Activated CD4-positive, CD25-positive, alpha-beta regulatory T cell treated with anti-CD3 and anti-CD28 coated beads, Interleukin-2, amount 50 U/mL, for 16 hours (primary cell): ENCODE measurements at regions not wholly inside any gene's neighbourhood (a gene's known extent, or its start where the extent isn't known, plus 50 kb on each side); places are given as distances from the start of the nearest gene placed in this dataset.
"Not testable (repeated sequence)": the region's sequence is repeated elsewhere in the genome, so short reads cannot be mapped to it uniquely, and the experiment has no call there.

Experiments
- DNase-seq: peaks from one replicate; pipeline ENCODE4 v3.0.0-alpha.2; 2020; ENCODE audit warnings: low read depth, low spot score

DNA sequence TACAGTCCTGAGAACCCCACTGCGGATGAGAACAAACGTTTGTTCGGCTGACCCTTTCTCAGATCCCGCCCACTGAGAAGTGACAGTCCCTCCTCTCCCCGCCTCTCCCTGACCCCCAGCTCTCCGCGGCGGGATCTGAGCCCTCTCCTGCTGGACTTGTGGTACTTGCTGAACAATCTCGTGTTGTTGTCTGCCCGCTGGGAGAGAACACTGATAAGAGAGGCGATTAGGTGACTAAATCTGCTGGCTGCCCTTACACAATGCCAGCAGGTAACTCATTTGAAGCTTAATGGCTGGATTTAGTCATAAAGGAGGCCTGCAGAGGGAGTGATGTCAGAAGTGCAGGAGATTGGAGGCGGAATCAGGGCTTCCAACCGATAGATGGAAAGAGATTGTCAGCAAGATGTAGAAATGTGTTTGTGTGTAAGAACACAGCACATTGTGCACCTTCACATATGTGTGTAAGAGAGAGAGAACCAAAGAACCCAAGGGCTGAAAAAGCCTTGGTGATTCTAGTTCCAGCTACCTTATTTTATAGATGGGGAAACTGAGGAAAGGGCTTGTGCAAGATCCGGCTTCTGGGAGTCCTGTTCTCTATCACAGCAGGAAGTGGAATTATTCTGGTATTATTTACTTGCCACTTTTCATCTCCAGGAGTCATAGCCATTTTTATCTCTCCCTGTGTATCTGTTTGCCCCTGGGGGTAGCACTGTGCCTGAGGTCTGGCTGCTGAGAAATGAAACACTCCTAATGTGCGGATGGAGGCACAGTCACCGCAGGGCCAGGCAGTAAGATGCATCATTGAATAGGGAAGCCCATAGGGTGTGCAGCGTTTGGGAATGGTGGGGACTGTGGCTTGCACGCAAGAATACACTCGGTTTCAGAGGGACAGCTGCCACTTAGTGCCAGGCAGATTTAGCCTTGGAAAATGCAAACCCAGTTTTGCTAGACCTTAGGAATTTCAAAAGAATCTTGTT lies 203.7 kb upstream of the MSX2 start:
- DNase-seq, result no peak

DNA sequence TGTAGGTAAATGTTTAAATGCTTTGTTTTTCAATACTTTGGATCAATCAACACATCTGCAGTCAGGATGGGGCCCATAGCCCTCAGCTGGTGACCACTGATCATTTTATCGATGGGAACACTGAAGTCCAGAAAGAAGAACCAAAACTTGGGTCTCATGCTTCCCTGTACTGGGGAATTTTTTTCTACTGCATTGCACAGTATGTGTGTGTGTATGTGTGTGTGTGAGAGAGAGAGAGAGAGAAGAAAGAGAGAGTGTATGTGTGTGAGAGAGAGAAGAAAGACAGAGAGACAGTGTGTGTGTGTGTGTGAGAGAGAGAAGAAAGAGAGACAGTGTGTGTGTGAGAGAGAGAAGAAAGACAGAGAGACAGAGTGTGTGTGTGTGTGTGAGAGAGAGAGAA lies 202.9 kb upstream of the MSX2 start:
- DNase-seq, result no peak

DNA sequence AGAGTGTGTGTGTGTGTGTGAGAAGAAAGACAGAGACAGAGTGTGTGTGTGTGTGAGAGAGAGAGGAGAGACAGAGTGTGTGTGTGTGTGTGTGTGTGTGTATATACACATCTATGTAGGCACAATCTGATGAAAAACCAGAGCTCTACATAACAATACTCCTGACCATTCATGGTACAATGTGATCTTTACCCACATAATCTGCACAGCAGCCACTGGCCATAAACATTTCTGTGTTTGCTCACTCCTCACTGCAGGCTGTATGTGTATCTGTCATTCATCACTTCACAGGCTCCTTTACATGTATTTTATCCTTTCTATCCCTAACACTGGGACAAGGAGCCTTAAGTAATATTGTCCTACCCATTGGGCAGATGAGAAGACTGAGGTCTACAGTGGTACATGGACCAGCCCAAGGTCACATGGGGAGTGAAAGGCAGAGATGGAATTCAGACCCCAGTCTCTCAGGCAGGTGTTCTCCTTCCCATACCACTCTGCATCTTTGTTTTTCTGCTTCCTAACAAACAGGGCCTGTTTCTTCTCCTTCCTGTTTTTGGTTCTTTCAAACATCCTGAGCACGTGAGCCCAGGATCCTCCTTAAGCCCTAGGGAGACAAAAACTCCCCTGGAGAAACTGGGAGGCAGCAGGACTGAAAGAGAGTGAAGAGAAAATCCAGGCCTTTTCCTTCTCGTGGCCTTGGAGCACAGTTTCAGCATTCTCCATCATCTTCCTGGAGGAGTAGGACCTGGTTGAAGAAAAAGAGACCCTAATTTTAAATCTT lies 201.7 kb upstream of the MSX2 start:
- no peak for DNase-seq

DNA sequence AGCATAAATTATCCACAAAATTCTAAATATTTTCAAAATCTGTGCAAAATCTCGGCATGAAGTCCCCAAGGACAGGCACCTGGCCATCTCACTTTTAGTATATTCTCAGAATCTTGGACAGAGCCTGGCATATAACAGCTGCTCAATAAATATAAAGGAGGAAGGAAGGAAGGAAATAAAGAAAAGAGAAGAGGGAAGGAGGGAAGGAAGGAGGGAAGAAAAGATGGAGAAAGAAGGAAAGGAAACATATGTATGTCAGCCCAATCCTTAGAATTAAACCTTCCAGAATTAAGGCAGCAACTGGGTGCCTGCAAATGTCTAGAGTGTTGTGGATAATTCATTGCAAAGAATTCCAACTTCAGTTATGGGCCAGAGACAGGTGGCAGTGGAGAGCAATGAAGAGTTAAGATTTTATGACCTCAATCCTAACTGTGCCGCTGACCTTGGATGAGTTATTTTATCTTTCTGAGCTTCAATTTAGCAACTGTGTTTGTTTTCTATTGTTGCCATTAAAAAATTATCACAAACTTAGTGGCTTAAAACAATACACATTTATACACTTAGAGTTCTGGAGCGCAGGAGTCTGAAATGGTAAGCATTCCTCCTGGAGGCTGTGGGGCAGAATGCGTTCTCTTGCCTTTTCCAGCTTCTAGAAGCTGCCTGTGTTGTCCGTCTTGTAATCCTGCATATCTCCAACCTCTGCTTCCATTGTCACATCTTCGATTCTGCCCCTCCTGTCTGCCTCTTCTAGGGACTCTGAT lies 200.9 kb upstream of the MSX2 start:
- DNase-seq, result no peak

DNA sequence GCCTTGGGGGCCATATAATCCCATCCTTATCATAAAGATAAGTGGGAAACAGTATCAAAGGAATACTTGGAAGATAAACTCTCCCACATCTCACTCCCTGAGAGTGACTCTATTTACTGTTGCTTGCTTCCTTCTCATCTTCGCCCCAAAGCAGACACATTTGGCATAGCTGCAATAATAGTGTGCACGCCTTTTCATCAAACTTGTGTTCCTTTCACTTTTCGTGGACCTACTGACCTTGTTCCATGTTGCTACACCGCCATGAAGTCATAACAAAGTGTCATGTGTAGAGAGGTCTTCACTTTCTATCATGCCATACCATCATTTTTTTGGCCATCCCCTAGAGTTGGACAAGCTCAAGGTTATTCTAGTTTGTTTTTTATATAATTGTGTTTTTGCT lies 200.0 kb upstream of the MSX2 start:
- no peak for DNase-seq

DNA sequence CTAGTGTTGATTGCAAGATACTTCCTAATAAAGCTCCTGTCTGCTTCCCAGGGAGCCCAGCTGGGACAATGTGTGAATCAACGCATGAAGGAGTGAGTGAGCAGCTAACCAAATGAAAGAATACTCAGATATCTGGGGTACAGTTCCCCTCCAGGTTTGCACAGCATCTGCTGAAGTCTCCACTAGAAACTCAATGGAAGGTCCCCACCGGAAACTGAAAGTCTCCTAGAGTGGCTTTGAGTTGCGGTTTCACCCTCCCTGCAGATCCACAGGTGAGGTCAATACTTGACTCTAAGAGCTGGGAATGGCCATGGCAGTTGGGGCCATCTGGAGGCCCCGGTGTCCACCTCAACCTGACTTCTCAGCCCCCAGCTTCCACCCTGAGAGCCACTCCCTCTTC lies 198.2 kb upstream of the MSX2 start:
- DNase-seq, result no peak

DNA sequence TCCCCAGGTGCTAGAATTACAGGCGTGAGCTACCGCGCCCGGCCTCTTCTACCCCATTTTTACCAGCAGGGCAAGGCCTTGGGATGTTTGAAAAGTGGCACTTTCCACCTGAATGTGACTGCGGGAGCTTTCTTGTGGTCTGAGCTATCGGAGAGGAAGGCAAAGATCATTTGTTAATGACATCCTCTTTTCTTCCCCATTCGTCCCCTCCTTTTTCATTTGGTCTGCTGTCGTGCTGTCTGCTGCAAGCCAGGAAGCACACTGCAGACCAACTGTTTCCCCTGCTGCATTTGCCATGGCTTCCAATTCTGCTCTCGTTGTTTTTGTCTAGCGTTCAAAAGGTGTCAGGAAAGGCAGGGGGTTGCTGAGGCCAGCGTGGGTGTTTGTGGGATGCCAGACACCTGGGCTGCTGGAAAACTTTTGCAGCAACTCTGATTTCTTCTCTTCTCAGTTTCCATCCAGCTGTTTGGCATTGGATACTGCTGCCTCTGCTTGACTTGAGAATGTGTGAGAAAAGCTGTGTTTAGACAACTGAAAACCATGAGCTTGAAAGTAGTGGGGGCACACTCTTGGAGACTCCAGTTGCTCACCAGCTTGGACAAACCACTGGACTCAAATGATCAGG lies 196.4 kb upstream of the MSX2 start:
- DNase-seq, result no peak

DNA sequence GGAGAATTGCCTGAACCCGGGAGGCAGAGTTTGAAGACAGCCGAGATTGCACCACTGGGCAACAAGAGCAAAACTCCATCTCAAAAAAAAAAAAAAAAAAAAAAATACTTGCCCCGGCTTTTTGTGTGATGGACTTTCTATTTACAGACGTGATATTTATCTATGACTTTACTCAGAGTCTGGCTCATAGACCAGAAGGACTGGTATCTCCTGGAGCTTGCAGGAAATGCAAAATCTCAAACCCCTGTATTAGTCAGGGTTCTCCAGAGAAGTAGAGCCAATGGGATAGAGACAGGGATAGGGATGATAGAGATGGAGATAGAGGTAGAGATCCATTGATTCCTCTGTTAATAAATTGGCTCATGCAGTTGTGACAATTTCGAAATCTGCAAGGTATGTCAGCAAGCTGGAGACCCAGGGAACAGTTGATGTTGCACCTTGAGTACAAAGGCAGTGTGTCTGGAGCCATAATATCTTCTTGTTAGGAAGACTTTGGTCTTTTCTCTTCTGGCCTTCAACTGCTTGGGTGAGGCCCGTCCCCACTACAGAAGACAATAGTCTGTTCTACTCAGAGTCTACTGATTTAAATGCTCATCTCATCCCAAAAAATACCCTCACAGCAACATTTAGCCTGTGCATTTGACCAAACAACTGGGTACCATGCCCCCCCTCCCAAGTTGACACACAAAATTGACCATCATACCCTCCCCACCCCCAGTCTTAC lies 195.4 kb upstream of the MSX2 start:
- no peak for DNase-seq

DNA sequence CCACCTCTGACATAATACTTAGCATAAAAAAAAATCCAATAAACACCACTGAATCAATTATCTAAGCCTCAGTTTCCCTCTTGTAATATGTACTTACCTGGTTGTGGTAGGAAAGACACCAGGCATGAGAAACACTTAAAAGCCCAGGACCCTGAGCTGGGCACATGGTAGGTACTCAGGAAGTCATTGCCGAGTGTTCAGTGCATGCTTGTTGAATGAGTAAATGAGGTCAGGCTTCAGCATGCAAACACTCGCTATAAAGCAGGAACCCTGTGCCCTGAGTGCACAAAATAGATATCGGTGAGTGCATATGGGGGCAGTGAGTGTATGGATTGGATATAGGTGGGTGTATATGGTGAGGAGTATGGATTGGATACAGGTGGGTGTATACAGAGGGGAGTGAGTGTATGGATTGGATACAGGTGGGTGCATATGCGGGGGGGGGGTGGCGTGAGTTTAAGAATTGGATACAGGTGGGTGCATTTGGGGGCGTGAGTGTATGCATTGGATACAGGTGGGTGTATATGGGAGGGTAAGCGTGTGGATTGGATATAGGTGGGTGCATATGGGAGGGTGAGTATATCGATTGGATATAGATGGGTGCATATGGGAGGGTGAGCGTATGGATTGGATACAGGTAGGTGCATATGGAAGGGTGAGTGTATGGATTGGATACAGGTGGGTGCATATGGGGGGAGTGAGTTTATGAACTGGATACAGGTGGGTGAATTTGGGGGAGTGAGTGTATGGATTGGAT lies 194.3 kb upstream of the MSX2 start:
- DNase-seq, result no peak

DNA sequence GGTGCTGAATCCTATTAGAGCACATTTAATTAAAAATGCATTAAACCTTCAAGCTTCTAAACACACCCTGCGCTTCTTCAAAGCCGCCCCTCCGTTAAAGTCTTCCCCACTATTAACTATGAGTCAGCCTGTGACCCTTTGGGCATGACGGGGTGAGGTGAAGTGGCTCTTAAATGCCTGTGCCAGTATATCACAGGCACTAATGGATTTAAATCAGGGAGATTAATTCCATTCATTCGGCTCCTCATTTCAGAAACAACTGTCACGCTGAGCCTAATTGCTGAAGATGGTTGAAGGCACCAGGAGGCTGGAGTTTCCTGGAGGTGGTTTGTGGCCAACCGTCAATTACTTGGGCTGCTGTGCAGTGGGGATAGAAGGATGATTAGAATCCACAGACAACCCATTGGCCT lies 192.6 kb upstream of the MSX2 start:
- no peak for DNase-seq

DNA sequence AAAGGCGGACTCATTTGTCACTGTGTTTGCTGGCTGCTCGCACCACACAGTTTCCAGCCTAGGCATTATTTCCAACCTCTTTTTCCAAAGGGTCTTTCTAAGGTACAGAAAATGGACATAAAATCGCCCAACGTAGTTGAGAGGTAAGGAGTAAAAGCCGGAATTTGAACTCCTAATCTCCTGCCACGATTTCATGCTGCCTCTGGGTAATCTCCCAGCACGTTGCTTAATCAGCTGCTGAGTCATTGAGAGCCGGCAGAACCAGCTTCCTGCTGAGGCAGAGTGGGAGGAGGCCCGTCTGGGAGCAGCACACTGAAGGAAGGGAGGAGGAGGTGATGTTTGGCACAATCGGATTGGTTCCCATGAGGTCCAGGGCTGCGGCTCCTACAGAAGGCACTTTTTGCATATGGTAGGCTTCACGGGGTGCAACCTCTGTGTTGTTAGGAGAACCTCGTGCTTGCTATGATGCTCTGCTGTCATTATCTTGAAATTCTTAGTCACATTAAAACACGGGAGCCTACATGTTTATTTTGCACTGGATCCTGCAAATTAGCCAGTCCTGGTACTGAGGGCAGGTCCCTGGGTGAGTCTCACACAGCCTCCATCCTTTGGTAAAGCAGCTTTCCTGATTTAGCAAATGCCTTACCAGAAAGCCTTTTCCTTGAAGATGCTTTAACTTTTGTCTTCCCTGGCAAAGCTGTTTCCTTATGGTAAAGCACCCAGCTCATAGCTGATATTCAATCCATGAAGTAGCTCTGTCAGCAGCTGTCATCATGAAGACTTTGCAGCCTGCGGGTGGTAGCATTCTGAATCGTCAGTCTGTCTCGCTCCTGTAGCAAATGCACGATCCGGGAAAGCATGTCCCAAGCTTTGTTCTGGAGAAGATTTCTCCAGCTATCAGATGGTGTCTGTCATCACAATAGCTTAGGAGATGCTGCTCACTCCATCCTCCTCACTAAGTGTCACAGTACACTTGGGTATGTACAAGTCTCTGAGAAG lies 191.6 kb upstream of the MSX2 start:
- no peak for DNase-seq

DNA sequence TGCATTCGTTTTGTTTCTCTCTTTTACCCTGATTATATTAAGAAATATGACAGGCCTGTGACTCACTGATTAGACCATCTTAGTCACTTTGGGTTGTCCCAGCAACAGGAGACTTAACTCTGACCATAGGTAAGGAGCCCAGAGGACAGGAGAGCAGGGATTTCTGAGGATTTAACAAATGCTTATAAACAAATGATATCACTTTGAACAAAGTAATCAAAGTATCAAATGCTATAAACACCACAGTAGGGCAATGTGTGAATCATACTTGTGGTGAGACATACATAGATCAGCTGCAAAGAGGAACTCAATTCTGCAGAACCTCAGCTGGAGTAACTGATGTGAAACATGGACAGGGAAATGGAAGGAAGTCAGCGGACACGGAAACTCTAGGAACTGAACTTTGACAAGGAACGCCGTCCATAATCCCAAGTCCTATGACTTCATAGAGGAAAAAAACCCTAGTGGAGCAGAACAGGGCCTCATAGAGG lies 190.6 kb upstream of the MSX2 start:
- DNase-seq, result no peak

DNA sequence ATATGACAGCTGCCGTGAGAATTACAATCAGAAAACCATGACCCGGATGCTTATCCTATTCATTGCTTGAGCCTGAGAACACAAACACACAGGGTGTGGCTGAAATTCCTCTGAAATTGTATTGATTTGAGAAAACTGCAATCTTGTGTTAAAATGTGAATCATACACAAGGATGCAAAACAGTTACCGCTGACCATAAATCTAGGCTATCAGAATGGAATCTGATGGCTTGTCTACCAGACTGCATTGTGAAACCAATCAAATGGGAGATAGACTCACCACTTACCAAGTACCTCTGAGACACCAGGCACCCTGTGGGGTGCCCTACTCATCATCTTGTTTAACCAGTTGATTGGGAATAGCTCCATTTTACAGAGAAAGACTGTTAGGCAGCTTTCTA lies 188.7 kb upstream of the MSX2 start:
- no peak for DNase-seq

DNA sequence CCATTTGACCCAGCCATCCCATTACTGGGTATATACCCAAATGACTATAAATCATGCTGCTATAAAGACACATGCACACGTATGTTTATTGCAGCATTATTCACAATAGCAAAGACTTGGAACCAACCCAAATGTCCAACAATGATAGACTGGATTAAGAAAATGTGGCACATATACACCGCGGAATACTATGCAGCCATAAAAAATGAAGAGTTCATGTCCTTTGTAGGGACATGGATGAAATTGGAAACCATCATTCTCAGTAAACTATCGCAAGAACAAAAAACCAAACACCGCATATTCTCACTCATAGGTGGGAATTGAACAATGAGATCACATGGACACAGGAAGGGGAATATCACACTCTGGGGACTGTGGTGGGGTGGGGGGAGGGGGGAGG lies 184.6 kb upstream of the MSX2 start:
- not testable (repeated sequence) for DNase-seq

DNA sequence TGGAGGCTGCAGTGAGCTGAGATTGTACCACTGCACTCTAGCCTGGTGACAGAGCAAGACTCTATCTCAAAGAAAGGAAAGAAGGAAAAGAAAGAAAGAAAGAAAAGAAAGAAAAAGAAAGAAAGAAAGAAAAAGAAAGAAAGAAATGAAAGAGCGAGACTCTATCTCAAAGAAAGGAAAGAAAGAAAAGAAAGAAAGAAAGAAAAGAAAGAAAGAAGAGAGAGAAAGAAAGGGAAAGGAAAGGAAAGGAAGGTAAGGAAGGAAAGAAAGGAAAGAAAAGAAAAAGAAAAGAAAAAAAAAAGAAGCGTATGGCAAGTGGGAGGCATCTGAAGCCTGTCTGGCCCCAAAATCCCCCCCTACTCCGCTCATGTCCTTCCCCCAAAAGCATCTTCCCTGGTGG lies 182.3 kb upstream of the MSX2 start:
- no peak for DNase-seq

DNA sequence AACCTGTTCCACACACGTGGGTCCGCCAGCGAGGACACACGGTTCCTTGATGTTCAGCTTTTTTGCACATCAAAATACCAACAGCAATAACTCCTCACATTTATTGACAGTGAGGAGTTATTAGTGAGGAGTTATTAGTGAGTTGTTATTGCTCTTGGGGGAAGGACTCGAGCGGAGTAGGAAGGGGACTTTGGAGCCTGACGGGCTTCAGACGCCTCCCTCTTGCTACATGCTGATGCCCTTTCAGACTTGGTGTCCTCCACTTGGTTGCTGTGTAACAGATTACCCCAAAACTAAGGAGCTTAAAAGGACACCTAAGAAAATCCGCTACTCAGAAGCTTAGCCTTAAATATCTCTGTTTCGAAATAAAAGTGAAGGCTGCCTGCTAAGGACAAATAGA lies 181.9 kb upstream of the MSX2 start:
- no peak for DNase-seq

DNA sequence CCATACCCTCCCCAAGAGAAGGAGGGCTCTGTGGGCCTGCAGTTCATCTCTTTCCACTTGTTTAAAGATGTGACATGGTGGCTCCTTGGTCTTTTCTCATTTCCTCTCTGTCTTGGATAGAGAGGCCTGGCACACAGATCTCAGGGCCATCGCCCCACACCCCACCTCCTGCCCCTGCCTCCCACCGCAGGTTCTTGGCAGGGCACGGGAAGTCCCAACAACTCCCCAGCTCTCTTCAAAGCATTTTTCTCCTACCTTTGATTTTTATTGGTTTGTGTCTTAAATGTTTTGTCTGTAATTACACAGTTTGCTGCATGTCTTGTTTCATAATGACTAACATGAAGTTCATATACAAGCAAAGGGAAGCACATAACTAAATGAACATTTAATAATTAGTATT lies 178.5 kb upstream of the MSX2 start:
- DNase-seq, result no peak

DNA sequence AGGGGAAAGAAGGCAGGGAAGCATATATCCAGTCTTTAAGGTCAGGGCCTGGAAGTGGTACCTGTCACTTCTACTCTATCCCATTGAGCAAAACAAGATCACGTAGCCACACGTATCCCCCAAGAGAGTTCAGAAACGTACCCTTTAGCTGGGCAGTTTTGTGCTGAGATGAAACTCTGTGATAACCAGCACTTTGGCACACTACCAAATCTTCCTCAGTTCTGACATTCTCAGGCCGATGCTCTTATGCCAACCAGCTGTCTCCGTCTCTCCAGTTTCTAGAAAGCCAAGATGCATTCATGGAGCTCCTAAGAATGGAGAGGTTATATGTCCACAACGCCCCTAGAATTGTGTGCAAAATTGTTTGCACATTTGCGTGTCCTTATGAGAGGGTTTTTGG lies 176.6 kb upstream of the MSX2 start:
- DNase-seq, result no peak

DNA sequence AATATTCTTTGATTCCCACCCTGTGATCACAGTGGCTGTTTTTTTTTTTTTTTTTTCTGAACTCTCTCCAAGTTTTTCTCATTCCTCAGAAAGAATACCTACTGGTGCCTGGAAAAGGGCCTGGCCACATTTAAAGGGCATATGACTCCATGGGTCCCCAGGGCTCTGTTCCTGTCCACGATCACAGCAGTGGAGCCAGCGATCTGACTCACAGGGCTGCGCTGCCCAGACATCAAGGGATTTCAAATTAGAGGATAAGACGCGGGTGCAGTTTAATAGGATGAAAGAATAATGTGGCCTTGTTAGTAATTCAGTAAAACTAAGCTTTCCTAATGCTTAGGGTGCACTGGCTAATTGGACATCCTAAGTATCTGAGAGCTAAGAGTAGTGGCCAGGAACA lies 175.1 kb upstream of the MSX2 start:
- DNase-seq, result no peak
